SK-N-SH (cell line): ENCODE measurements at regions not wholly inside any gene's neighbourhood (a gene's known extent, or its start where the extent isn't known, plus 50 kb on each side); places are given as distances from the start of the nearest gene placed in this dataset.

ENCODE experiments used
- CTCF ChIA-PET: fragments of 300-600, 350-600 bp; formaldehyde crosslinking; extraction: SDS; loops from one replicate; lab custom pipeline; 2021; lab: Yijun Ruan, JAX
- POLR2A ChIA-PET: fragments of 350-600 bp; sonication (Branson Sonifier 250); formaldehyde crosslinking; extraction: SDS; loops from one replicate; lab custom pipeline; 2020; ENCODE audit warnings: antibody characterized with exemption, inconsistent platforms; lab: Yijun Ruan, JAX
- DNase-seq: peaks from one replicate; pipeline ENCODE4 v3.0.0; 2012
- H2AFZ ChIP-seq: fragments of 200-600 bp; sonication (generic); 2 replicates; pipeline ENCODE4 v1.8.1; 2016; ENCODE audit warnings: antibody characterized with exemption, mild to moderate bottlenecking, low read depth
- H3F3A ChIP-seq: fragments of 200-600 bp; sonication (generic); replicated peaks from 2 replicates; pipeline ENCODE3; 2016; ENCODE audit warnings: antibody characterized with exemption, mild to moderate bottlenecking; ENCODE audit not compliant: insufficient read depth
- H3K27ac ChIP-seq, 2 experiments: fragments of 200-500 bp in 1 of 2; fragments of 200-600 bp in 1 of 2; sonication (Bioruptor generic) in 1 of 2; sonication (generic), shearing (Covaris generic) in 1 of 2; 2 replicates each; pipeline versions ENCODE4 v1.5.1 to v1.6.1; 2014 to 2016; ENCODE audit warnings: low read depth in 2 of 2, inconsistent platforms in 1 of 2, low read length in 1 of 2, mild to moderate bottlenecking in 1 of 2, mixed read lengths in 1 of 2
- H3K27me3 ChIP-seq: fragments of 200-600 bp; sonication (generic), shearing (Covaris generic); 2 replicates; pipeline ENCODE4 v1.6.1; 2016; ENCODE audit warnings: mixed run types; ENCODE audit not compliant: insufficient read depth
- H3K36me3 ChIP-seq, 2 experiments: fragments of 200-500 bp in 1 of 2; fragments of 200-600 bp in 1 of 2; sonication (Bioruptor generic) in 1 of 2; sonication (generic) in 1 of 2; replicated peaks in 1 of 2; 2 replicates each; pipeline versions ENCODE3 to v1.5.1; 2014 to 2016; ENCODE audit warnings: low read length in 1 of 2, mild to moderate bottlenecking in 1 of 2; ENCODE audit not compliant: insufficient read depth in 2 of 2, control insufficient read depth in 1 of 2
- H3K4me1 ChIP-seq, 2 experiments: fragments of 200-500 bp in 1 of 2; fragments of 200-600 bp in 1 of 2; sonication (Bioruptor generic) in 1 of 2; sonication (generic), shearing (Covaris generic) in 1 of 2; 2 replicates each; pipeline versions ENCODE4 v1.5.1 to v1.6.1; 2014 to 2016; ENCODE audit warnings: low read depth in 1 of 2, low read length in 1 of 2, mixed run types in 1 of 2; ENCODE audit not compliant: insufficient read depth in 2 of 2, control insufficient read depth in 1 of 2
- H3K4me2 ChIP-seq: fragments of 200-600 bp; sonication (generic), shearing (Covaris generic); 2 replicates; pipeline ENCODE4 v1.6.1; 2017; ENCODE audit warnings: mixed run types
- H3K4me3 ChIP-seq, 2 experiments: fragments of 200-500 bp in 1 of 2; fragments of 200-600 bp in 1 of 2; sonication (Bioruptor generic) in 1 of 2; sonication (generic), shearing (Covaris generic) in 1 of 2; 2 replicates each; pipeline versions ENCODE4 v1.5.1 to v1.8.1; 2014 to 2016; ENCODE audit warnings: low read depth in 2 of 2, inconsistent platforms in 1 of 2, low read length in 1 of 2, mild to moderate bottlenecking in 1 of 2, mixed read lengths in 1 of 2, moderate library complexity in 1 of 2
- H3K79me2 ChIP-seq: fragments of 200-600 bp; sonication (generic); 2 replicates; pipeline ENCODE4 v1.8.1; 2017; ENCODE audit warnings: mild to moderate bottlenecking; ENCODE audit not compliant: insufficient read depth
- H3K9ac ChIP-seq: fragments of 200-600 bp; sonication (generic); 2 replicates; pipeline ENCODE4 v1.6.1; 2017; ENCODE audit warnings: mixed run types
- H3K9me2 ChIP-seq: fragments of 200-600 bp; sonication (generic); 2 replicates; pipeline ENCODE4 v1.6.1; 2017; ENCODE audit warnings: mixed run types
- H3K9me3 ChIP-seq: fragments of 200-600 bp; sonication (generic); 2 replicates; pipeline ENCODE4 v1.6.1; 2017; ENCODE audit warnings: mixed run types, mild to moderate bottlenecking, moderate library complexity
- H4K20me1 ChIP-seq: fragments of 200-600 bp; sonication (generic); 2 replicates; pipeline ENCODE4 v1.6.1; 2017; ENCODE audit warnings: mild to moderate bottlenecking, mixed run types; ENCODE audit not compliant: insufficient read depth
- CHD2 ChIP-seq: fragments of 150-350 bp; IDR thresholded peaks from 2 replicates; pipeline ENCODE4 v1.6.1; 2018; ENCODE audit warnings: low read length; ENCODE audit not compliant: partially characterized antibody
- EP300 ChIP-seq, 2 experiments: IDR thresholded peaks; 2 replicates each; pipeline versions ENCODE4 v1.4.0 to v1.6.1; 2012; ENCODE audit warnings: borderline replicate concordance in 1 of 2, low read depth in 1 of 2, low read length in 1 of 2
- GABPA ChIP-seq: IDR thresholded peaks from 2 replicates; pipeline ENCODE4 v1.4.0; 2012; ENCODE audit warnings: low read depth, mild to moderate bottlenecking
- JUND ChIP-seq: IDR thresholded peaks from 2 replicates; pipeline ENCODE4 v1.4.0; 2012
- MEF2A ChIP-seq: IDR thresholded peaks from 2 replicates; pipeline ENCODE4 v1.4.0; 2012; ENCODE audit warnings: low read depth, borderline replicate concordance
- MXI1 ChIP-seq: IDR thresholded peaks from 2 replicates; pipeline ENCODE4 v1.6.1; 2012; ENCODE audit warnings: mild to moderate bottlenecking, low read depth, low read length, improper control_type of control experiment
- NFIC ChIP-seq: IDR thresholded peaks from 2 replicates; pipeline ENCODE4 v1.4.0; 2012; ENCODE audit warnings: borderline replicate concordance
- NRF1 ChIP-seq: IDR thresholded peaks from 2 replicates; pipeline ENCODE4 v1.6.1; 2012; ENCODE audit warnings: low read depth, mild to moderate bottlenecking, low read length
- POLR2AphosphoS5 ChIP-seq: IDR thresholded peaks from 2 replicates; pipeline ENCODE4 v1.6.1; 2012; ENCODE audit warnings: low read depth, low read length
- RAD21 ChIP-seq: IDR thresholded peaks from 2 replicates; pipeline ENCODE4 v1.6.1; 2012; ENCODE audit warnings: mild to moderate bottlenecking, low read length
- RCOR1 ChIP-seq: fragments of 150-350 bp; IDR thresholded peaks from 2 replicates; pipeline ENCODE4 v1.6.1; 2017; ENCODE audit warnings: antibody characterized with exemption, low read length
- RFX5 ChIP-seq: IDR thresholded peaks from 2 replicates; pipeline ENCODE4 v1.6.1; 2012; ENCODE audit warnings: mild to moderate bottlenecking, improper control_type of control experiment, low read length
- RXRA ChIP-seq: IDR thresholded peaks from 2 replicates; pipeline ENCODE4 v1.4.0; 2012; ENCODE audit warnings: low read depth, mild to moderate bottlenecking, borderline replicate concordance
- SIN3A ChIP-seq: IDR thresholded peaks from 2 replicates; pipeline ENCODE4 v1.6.1; 2012; ENCODE audit warnings: low read depth, mild to moderate bottlenecking, low read length, moderate library complexity, borderline replicate concordance
- TAF1 ChIP-seq: IDR thresholded peaks from 2 replicates; pipeline ENCODE4 v1.6.1; 2012; ENCODE audit warnings: low read depth, mild to moderate bottlenecking, low read length, moderate library complexity, borderline replicate concordance
- WGBS: methylation state at CpG from one replicate; pipeline ENCODE4 v1.1.6; 2017; ENCODE audit warnings: low lambda C conversion rate; 5-methylcytosine and 5-hydroxymethylcytosine counted together
- TF ChIP-seq, protein P1 (sequence below): IDR thresholded peaks from 2 replicates; pipeline ENCODE4; 2012
- TF ChIP-seq, protein P2 (sequence below): IDR thresholded peaks from 2 replicates; pipeline ENCODE4 v1.6.1; 2012; ENCODE audit warnings: mild to moderate bottlenecking, low read depth, low read length, moderate library complexity
- TF ChIP-seq, protein P3 (sequence below): IDR thresholded peaks from 2 replicates; pipeline ENCODE4 v1.4.0; 2012; ENCODE audit warnings: low read depth
- TF ChIP-seq, protein P4 (sequence below): IDR thresholded peaks from 2 replicates; pipeline ENCODE4 v1.4.0; 2012; ENCODE audit warnings: low read depth, borderline replicate concordance
- TF ChIP-seq, protein P5 (sequence below): IDR thresholded peaks from 2 replicates; pipeline ENCODE4 v1.4.0; 2012; ENCODE audit warnings: low read depth, borderline replicate concordance

DNA sequence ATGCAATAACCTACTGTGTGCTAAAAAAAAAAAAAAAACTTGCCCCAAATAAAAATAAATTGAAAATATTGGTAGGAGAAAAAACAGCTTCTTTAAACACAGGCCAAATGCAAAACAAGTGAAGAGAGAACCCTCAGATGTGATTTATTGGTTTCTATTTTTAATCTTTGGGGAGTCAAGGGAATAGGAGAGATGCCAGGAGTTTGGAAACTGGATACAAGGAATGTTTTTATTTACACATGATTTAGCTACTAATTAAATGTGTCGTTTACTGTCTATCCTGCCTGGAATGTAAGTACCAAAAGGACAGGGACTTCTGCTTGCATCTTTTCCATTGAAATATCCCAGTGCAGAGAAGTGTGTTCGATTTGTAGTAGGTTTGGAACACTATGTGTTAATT lies 810.7 kb downstream of the MAFB start:
- H3K4me3 ChIP-seq: no peak overlapping the region
- H3K4me2 ChIP-seq: no peak overlapping the region
- CTCF ChIA-PET: interaction anchor here (0.9 to 4.3 kb wide), 9 partner anchors 21 to 1090 kb away, joined by 3 to 30 read pairs (median 4); no protein-coding TSS in a partner anchor
- no peaks in the 10 kb centered on the region for H3K36me3 ChIP-seq
- POLR2A ChIA-PET: no interaction called here
- peaks cover 0 to 12% of the 10 kb centered on the region in 2 experiments; a peak in 2 of 4 replicates for H3K4me1 ChIP-seq
- 47% methylated on average over 2 of the region's 2 CpGs for WGBS
- H3K9ac ChIP-seq: no peak overlapping the region
- H3K79me2 ChIP-seq: no peaks in the 10 kb centered on the region
- H2AFZ ChIP-seq: no peak overlapping the region
- no peaks in the 10 kb centered on the region for H3K9me3 ChIP-seq
- no peaks in the 10 kb centered on the region for H3F3A ChIP-seq
- no peak overlapping the region for H3K27ac ChIP-seq
- H3K9me2 ChIP-seq: no peaks in the 10 kb centered on the region
- no peak for DNase-seq
- H4K20me1 ChIP-seq: no peaks in the 10 kb centered on the region
- TF ChIP-seq, protein P1, sequence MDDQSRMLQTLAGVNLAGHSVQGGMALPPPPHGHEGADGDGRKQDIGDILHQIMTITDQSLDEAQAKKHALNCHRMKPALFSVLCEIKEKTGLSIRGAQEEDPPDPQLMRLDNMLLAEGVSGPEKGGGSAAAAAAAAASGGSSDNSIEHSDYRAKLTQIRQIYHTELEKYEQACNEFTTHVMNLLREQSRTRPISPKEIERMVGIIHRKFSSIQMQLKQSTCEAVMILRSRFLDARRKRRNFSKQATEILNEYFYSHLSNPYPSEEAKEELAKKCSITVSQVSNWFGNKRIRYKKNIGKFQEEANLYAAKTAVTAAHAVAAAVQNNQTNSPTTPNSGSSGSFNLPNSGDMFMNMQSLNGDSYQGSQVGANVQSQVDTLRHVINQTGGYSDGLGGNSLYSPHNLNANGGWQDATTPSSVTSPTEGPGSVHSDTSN: no peak
- TF ChIP-seq JUND: no peak
- TF ChIP-seq POLR2AphosphoS5: no peak
- TF ChIP-seq SIN3A: no peak
- TF ChIP-seq RAD21: no peak
- no peak for TF ChIP-seq NFIC
- no peak for TF ChIP-seq GABPA
- TF ChIP-seq RFX5: no peak
- no peak for TF ChIP-seq NRF1
- no peak for TF ChIP-seq CHD2
- TF ChIP-seq, protein P2, sequence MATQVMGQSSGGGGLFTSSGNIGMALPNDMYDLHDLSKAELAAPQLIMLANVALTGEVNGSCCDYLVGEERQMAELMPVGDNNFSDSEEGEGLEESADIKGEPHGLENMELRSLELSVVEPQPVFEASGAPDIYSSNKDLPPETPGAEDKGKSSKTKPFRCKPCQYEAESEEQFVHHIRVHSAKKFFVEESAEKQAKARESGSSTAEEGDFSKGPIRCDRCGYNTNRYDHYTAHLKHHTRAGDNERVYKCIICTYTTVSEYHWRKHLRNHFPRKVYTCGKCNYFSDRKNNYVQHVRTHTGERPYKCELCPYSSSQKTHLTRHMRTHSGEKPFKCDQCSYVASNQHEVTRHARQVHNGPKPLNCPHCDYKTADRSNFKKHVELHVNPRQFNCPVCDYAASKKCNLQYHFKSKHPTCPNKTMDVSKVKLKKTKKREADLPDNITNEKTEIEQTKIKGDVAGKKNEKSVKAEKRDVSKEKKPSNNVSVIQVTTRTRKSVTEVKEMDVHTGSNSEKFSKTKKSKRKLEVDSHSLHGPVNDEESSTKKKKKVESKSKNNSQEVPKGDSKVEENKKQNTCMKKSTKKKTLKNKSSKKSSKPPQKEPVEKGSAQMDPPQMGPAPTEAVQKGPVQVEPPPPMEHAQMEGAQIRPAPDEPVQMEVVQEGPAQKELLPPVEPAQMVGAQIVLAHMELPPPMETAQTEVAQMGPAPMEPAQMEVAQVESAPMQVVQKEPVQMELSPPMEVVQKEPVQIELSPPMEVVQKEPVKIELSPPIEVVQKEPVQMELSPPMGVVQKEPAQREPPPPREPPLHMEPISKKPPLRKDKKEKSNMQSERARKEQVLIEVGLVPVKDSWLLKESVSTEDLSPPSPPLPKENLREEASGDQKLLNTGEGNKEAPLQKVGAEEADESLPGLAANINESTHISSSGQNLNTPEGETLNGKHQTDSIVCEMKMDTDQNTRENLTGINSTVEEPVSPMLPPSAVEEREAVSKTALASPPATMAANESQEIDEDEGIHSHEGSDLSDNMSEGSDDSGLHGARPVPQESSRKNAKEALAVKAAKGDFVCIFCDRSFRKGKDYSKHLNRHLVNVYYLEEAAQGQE: no peak
- no peak for TF ChIP-seq RCOR1
- TF ChIP-seq, protein P3, sequence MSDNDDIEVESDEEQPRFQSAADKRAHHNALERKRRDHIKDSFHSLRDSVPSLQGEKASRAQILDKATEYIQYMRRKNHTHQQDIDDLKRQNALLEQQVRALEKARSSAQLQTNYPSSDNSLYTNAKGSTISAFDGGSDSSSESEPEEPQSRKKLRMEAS: no peak
- TF ChIP-seq MXI1: no peak
- H3K27me3 ChIP-seq: no peaks in the 10 kb centered on the region

DNA sequence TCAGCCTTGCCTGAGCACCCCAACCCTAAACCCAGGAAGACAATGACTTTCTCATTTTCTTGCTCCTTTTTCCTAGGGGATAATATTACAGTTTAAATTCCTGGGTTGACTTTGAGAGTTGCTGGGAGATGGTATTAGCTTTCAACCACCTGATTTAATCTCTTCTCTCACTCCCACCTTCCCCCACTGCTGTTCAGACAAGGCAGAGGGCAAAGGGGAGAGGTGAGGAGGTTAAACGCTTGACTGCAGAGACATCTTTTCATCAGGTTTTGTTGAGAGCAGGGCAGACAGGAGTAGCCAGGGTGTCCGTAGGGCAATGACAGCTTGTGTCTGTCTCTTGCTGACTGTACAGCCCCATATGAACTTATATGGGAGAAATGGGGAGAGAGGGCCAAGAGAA lies 811.2 kb downstream of the MAFB start:
- peak overlapping the region; percentile 50; the same call in 1 of the 2 replicates for H3K4me2 ChIP-seq
- no peak overlapping the region for H3K4me3 ChIP-seq
- WGBS: 43% methylated on average over 2 of the region's 2 CpGs
- H4K20me1 ChIP-seq: no peaks in the 10 kb centered on the region
- H3K27me3 ChIP-seq: no peaks in the 10 kb centered on the region
- no peak overlapping the region for H3K9ac ChIP-seq
- no peaks in the 10 kb centered on the region for H3K9me2 ChIP-seq
- ChIA-PET CTCF (interaction anchor here (1.1 to 4.3 kb wide), 11 partner anchors 21 to 1090 kb away, joined by 3 to 30 read pairs (median 4); no protein-coding TSS in a partner anchor), POLR2A (no interaction called here)
- H2AFZ ChIP-seq: no peak overlapping the region
- H3K9me3 ChIP-seq: no peaks in the 10 kb centered on the region
- no peak for DNase-seq
- H3F3A ChIP-seq: no peaks in the 10 kb centered on the region
- H3K4me1 ChIP-seq: peaks cover 0 to 12% of the 10 kb centered on the region in 2 experiments; a peak in 2 of 4 replicates
- no peaks in the 10 kb centered on the region for H3K36me3 ChIP-seq
- no peaks in the 10 kb centered on the region for H3K79me2 ChIP-seq
- peak overlapping the region in 1 of 2 experiments; percentile 24; a peak in 1 of 4 replicates for H3K27ac ChIP-seq
- TF ChIP-seq GABPA (no peak), RCOR1 (no peak), RAD21 (no peak), RXRA (no peak), SIN3A (no peak), NFIC (no peak), EP300 (IDR thresholded peaks at IDR 0.05; ENCODE audit: borderline replicate concordance in 1 of 2, low read depth in 1 of 2, low read length in 1 of 2) (no peak), MXI1 (no peak), MEF2A (no peak), TAF1 (no peak)
- TF ChIP-seq, protein P4, sequence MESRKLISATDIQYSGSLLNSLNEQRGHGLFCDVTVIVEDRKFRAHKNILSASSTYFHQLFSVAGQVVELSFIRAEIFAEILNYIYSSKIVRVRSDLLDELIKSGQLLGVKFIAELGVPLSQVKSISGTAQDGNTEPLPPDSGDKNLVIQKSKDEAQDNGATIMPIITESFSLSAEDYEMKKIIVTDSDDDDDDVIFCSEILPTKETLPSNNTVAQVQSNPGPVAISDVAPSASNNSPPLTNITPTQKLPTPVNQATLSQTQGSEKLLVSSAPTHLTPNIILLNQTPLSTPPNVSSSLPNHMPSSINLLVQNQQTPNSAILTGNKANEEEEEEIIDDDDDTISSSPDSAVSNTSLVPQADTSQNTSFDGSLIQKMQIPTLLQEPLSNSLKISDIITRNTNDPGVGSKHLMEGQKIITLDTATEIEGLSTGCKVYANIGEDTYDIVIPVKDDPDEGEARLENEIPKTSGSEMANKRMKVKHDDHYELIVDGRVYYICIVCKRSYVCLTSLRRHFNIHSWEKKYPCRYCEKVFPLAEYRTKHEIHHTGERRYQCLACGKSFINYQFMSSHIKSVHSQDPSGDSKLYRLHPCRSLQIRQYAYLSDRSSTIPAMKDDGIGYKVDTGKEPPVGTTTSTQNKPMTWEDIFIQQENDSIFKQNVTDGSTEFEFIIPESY: no peak
- TF ChIP-seq, protein P3: no peak
- TF ChIP-seq, protein P5, sequence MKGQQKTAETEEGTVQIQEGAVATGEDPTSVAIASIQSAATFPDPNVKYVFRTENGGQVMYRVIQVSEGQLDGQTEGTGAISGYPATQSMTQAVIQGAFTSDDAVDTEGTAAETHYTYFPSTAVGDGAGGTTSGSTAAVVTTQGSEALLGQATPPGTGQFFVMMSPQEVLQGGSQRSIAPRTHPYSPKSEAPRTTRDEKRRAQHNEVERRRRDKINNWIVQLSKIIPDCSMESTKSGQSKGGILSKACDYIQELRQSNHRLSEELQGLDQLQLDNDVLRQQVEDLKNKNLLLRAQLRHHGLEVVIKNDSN: no peak
